ENCODE measurements at regions not wholly inside any gene's neighbourhood (a gene's known extent, or its start where the extent isn't known, plus 50 kb on each side); places are given as distances from the start of the nearest gene placed in this dataset.

DNA sequence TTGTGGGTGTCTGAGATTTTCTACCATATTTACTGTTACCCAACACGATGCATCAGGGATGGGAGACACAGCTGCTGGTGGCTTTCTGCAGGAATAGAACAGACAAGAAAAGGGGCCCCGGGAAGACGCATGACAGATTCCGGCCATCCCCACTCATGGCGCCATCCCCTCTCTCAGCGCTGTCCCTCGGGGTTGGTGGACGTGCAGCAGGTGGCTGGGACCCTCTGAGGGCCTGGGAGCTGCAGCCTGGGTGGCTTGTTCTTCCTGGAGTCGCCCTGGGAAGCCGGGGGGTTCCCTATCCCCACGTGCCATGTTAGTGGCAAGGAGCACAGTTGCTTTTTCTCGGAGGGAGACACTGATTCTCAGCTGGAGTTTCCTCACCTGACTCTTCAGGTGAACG lies 1123.3 kb downstream of the BRD1 start:
- TF ChIP-seq, protein P1, sequence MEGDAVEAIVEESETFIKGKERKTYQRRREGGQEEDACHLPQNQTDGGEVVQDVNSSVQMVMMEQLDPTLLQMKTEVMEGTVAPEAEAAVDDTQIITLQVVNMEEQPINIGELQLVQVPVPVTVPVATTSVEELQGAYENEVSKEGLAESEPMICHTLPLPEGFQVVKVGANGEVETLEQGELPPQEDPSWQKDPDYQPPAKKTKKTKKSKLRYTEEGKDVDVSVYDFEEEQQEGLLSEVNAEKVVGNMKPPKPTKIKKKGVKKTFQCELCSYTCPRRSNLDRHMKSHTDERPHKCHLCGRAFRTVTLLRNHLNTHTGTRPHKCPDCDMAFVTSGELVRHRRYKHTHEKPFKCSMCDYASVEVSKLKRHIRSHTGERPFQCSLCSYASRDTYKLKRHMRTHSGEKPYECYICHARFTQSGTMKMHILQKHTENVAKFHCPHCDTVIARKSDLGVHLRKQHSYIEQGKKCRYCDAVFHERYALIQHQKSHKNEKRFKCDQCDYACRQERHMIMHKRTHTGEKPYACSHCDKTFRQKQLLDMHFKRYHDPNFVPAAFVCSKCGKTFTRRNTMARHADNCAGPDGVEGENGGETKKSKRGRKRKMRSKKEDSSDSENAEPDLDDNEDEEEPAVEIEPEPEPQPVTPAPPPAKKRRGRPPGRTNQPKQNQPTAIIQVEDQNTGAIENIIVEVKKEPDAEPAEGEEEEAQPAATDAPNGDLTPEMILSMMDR (IDR thresholded peaks at IDR 0.05): no peak
- TF ChIP-seq POLR2AphosphoS5 (IDR thresholded peaks at IDR 0.05; ENCODE audit: low read depth, low read length) (no peak), SIN3A (IDR thresholded peaks at IDR 0.05; ENCODE audit: borderline replicate concordance, insufficient read depth, low read depth, low read length) (no peak)
- TF ChIP-seq, protein P2, sequence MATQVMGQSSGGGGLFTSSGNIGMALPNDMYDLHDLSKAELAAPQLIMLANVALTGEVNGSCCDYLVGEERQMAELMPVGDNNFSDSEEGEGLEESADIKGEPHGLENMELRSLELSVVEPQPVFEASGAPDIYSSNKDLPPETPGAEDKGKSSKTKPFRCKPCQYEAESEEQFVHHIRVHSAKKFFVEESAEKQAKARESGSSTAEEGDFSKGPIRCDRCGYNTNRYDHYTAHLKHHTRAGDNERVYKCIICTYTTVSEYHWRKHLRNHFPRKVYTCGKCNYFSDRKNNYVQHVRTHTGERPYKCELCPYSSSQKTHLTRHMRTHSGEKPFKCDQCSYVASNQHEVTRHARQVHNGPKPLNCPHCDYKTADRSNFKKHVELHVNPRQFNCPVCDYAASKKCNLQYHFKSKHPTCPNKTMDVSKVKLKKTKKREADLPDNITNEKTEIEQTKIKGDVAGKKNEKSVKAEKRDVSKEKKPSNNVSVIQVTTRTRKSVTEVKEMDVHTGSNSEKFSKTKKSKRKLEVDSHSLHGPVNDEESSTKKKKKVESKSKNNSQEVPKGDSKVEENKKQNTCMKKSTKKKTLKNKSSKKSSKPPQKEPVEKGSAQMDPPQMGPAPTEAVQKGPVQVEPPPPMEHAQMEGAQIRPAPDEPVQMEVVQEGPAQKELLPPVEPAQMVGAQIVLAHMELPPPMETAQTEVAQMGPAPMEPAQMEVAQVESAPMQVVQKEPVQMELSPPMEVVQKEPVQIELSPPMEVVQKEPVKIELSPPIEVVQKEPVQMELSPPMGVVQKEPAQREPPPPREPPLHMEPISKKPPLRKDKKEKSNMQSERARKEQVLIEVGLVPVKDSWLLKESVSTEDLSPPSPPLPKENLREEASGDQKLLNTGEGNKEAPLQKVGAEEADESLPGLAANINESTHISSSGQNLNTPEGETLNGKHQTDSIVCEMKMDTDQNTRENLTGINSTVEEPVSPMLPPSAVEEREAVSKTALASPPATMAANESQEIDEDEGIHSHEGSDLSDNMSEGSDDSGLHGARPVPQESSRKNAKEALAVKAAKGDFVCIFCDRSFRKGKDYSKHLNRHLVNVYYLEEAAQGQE (IDR thresholded peaks at IDR 0.05; ENCODE audit: insufficient read depth in 1 of 2, low read depth in 2 of 2, low read length in 1 of 2): no peak

Data from Panc1 (cell line).